Left colon (tissue), 2 donors: ENCODE measurements at regions not wholly inside any gene's neighbourhood (a gene's known extent, or its start where the extent isn't known, plus 50 kb on each side); places are given as distances from the start of the nearest gene placed in this dataset.

Experiments used
- ATAC-seq: fragments of 200-7000 bp; cut with Tn5 transposase; one replicate; pipeline ENCODE4 v1.9.1; 2020; ENCODE audit warnings: mild to moderate bottlenecking, moderate library complexity
- DNase-seq, 2 donors: peaks; one replicate each; pipeline ENCODE4 v3.0.0-alpha.2; 2020
- intact Hi-C, 2 donors: fragments of 100-400 bp; cut with DNase I in 1 of 2; cut with micrococcal nuclease in 1 of 2; formaldehyde crosslinking; loops; one replicate each; pipeline versions ENCODE4 v1.11.2 to v1.14.0; 2022; cut with DNase I, micrococcal nuclease
- donor health status: DM: no; HTN: no; CAD: no.
- donor health status: DM: yes; HTN: yes; CAD: no.

DNA sequence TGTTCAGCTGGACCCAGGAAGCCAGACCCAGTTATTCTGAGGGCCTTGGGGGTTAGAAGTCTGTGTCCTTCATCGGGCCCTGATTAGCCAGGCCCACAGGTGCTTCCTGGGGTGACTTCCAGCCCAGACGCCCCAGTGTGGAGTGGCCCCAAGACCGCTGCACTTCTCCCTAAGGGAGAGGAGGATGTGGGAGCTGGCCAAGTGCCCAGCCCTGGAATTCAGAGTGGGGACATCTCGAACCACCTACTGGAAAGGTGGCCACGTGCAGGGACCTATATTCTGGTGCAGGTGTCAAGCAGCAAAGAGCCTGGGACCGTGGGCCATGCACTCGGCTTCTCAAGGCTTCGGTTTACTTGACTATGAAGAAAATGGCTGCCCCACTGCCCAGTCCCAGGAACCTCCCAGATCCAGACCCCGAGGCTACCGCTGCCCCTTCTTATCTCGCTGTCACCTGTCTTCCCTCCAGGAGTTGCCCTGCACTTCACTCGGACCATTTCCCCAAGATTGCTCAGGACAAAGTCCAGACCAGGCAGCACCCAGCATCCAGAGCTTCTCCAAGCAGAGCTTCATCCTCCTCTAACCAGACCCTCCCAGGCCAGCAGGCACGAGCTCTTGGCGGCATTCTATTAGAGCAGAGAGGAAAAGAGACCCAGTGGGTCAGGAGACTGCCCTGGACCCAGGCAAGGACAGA is 142.8 kb upstream of the ID2 start:
- DNase-seq (peak in 1 of 2 donors; percentile 57), ATAC-seq (peak; percentile 66)
- intact Hi-C loops = no loop called here

DNA sequence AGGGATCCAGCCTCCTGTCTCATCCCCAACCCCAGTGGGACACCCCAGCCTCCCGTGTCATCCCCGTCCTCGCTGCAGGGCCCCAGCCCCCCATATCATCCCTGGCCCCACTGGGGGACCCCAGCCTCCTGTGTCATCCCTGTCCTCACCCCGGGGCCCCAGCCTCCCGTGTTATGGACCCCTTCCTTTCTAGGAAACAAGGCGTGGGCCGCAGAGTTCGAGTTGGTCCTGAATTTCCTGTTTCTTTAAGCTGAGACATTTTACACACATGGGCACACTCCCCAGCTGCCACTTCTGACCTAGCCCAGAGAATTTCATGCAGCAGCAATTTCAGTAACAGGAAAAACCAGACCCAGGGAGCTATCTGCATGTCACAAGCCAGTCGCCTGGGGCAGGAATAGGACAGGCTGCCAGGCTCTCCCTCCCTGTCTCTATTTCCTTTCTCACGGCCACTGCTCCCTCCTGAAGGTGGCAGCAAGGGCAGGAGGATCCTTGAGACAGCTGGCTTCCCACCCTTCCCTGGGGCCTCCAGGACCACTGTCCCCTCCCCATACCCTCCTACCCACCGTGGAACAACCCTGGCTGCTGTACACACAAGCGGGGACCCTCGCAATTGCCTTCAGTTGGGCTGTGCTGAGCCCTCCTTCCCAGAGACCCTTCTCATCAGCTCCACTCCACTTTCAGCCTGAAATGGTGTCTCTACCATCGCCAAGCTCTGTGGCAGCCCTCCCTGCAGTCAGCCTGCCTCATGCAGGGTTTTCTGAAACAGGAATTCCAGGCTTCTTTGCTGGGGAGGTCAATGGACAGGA is 141.9 kb upstream of the ID2 start:
- intact Hi-C loops = no loop called here
- ATAC-seq = peak; percentile 89
- DNase-seq = peak; percentile 62 to 83

DNA sequence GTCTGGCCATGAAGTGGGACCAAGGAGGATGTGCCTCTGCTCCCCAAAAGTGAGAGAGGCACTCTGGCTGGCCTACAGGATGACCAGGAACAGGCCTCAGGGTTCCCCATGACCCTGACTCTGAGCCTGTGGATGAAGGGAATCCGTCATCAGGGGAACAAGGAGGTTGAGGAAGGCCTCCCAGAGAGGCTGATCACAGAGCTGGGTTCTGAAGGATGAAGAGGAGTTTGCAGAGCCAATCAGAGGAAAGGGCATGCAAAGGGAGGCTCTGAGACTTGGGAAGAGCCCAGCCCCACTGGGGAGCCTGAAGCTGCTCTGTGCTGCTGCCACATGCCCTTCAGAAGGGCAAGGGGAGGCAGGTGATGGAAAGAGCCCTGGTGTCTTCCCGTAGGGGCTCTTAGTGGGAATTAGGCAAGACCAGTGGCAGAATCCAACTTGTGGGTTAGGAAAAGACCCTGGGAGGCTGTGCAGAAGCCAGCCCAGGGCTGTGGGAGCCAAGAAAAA is 141.3 kb upstream of the ID2 start:
- intact Hi-C loops = no loop called here
- DNase-seq = peak in 1 of 2 donors; percentile 21
- ATAC-seq = no peak

DNA sequence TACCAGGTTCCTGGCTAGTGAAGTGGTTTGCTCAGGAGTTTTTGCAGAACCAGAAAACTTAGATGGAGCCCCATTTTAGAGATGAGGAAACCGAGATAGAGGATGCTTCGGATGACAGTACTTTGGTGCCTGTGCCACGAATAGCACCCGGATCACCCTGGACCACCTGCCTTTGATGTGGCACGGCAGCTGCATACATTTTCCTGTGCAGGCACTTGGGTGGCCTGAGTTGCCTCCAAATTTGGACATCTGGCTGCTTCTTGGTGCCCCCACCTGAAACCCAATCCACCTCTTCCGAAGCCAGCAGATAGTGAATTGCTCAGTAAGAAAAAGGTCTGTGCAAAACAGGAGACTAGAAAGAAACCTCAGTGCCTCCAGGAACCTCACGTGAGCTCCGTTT is 140.6 kb upstream of the ID2 start:
- intact Hi-C loops = no loop called here
- DNase-seq = no peak
- ATAC-seq = no peak

DNA sequence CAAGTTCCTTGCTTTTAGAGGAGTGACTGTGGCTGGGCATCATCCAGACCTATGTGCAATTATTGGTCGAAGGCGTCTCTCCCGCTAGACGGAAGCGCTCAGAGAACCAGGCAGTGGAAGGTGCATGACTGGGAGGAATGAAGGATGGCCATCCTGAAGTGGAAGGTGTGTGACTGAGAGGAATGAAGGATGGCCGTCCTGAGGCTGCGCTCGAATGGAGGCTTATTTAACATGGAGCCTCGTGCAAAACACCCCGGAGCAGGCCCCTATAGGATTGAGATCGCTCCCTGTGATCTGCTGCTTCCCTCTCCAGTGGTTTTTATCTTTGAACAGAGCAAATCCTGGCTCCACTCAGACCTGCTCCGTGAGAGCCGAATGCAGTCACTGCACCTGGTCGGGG is 140.2 kb upstream of the ID2 start:
- intact Hi-C loops = no loop called here
- ATAC-seq (no peak), DNase-seq (peak in 1 of 2 donors; percentile 23)

DNA sequence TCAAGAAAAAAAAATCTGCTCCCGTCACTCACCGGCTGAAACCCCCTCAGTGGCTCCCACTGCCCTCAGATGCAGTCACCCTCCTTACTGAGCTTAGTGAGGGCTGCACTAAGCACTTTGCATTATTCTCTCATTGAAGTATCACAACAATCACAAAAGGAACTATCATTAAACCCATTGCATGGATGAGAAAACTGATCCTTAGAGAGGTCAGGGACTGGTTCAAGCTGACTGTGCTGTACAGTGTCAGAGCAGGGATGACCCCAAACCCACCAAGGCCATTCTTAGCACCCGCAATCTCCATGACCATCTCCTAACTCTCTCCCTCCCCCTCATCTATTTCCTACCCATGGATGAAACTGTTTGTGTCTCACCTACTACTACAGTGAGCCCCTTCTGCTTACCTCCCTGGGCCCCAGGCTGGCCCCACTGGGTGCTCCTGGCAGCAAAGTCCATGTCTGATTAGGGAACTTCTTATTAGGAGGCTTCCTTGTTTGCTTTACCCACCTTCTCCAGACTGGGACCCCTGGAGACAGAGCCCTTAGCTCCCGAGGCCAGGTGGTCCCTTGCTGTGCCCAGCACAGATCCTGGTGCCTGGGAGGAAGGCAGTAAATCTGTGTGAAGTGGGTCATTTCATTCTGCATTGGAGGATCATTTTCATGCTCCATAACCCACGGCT is 139.3 kb upstream of the ID2 start:
- no peak for ATAC-seq
- DNase-seq = no peak
- intact Hi-C loops = no loop called here

DNA sequence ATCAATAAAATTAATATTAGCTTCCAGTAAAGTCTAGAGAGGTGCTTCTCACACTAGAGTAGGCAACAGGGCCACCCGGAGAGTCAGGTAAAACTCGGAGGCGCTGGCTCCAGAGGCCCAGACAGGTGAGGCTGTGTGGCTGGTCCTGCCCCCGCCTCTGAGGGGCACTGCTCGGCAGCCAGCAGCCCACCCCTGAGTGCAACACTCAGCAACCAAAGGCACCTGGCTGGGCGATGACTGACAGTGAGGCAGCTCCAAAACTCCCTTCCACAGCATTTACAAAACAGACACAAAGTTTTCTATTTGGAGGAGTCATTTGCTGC is 138.8 kb upstream of the ID2 start:
- intact Hi-C loops = no loop called here
- DNase-seq (no peak), ATAC-seq (no peak)

DNA sequence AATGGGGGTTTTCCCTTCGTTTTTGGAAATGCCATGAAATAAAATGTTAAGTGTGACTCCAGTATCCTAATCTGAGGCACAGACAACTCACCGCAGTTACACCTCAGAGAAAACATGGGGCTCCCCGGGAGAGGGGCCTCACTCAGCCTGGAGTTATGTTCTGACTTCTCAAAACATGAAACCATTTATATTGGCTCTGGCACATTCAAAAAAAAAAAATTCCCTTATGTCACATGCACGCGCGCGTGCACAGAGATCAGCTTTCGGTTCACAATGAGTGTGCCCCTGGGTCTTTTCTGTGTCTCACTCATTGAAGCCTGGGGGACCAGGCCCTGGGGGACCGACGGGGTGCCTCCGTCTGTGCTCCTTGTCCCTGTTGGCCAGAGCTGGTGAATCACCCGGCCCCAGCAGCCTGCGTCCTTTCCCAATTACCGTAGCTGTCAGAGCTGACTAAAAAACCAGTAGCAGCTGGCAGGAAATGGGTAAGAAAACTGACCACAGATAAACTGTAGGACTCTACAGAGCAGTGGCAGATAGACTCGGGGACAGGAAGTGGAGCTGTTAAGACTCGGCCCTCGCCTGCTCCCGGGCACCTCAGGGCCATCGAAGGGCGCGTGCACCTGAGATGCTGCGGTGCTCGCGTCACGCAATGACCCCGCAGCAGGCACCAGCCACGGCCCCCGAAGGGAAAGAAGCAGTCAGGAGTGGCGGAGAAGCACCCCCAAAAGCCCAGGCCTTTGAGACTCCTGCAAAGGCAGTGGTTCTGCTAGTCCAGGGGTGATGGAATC is 138.3 kb upstream of the ID2 start:
- peak in 1 of 2 donors; percentile 57 for DNase-seq
- no peak for ATAC-seq
- intact Hi-C loops = no loop called here

DNA sequence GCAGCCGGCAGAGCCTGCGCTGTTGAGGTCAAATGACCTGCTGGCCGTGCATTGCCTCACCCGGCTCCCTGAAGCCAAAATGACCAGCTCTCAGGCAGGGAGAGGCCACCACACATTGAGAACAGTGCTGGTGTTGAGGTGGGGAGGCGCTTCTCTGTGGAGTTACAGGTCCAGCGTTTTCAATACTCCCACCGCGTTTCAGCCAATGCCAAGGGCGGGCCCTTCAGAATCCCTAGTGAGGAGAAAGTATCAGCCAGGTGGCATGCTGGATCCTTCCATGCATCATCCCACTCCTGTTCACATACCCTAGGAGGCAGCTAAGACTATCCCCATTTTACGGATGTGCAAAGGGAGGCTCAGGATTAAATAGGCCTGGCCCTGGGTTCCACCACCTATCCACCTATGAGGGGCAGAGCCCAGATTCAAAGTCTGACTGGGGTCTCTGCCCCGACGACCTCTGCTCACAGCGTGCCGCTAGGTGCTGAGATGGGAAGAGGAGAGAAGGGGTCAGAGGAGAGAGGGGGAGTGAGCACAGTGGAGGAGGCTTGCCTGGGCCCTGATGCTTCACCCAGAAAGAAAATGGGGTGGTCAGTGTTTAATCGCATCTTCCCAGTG is 137.6 kb upstream of the ID2 start:
- DNase-seq (no peak), ATAC-seq (no peak)
- intact Hi-C loops = no loop called here

DNA sequence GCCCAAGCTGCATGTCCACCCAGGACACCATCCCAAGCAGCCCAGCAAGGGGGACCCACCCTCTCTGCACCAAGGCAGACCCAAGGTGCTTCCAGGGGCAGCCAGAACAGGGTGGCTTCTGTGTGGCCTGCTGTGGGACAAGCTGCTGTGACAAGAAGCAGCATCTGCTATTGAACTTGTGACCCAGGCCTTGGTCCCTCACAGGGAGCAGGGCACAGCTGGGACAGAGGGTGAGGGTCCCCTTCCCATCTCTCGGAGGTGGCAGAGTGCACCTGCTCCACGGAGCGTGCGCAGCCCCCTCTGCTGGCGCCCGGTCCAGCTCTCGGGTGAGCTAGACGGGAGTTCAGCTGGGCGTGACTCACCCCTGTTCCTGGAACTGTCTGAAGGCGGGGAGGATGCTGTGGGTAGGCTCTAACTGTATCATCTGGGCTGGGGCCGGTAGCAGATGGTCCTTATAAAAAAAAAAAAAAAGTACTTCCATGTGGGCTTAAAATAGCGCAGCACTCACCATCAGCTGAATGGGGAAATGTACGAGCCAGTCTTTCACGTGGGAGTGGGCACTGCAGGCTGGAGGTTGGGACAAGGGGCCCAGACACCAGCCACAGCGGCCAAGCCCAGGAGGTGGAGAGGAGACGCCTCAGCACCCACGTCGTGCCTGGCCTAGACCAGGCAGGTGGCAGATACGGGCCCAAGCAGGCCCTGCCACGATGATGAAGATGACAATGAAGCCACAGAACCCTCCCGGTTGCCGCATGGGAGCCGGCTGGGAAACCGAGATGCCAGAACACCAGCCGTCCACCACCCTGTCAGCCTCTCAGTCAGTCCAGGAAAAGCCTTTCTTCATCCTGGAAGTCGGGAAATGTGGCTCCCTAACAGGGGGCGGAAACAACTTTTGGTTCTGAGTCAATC is 136.8 kb upstream of the ID2 start:
- DNase-seq (peak; percentile 70 to 82), ATAC-seq (peak; percentile 61)
- intact Hi-C loops = no loop called here

DNA sequence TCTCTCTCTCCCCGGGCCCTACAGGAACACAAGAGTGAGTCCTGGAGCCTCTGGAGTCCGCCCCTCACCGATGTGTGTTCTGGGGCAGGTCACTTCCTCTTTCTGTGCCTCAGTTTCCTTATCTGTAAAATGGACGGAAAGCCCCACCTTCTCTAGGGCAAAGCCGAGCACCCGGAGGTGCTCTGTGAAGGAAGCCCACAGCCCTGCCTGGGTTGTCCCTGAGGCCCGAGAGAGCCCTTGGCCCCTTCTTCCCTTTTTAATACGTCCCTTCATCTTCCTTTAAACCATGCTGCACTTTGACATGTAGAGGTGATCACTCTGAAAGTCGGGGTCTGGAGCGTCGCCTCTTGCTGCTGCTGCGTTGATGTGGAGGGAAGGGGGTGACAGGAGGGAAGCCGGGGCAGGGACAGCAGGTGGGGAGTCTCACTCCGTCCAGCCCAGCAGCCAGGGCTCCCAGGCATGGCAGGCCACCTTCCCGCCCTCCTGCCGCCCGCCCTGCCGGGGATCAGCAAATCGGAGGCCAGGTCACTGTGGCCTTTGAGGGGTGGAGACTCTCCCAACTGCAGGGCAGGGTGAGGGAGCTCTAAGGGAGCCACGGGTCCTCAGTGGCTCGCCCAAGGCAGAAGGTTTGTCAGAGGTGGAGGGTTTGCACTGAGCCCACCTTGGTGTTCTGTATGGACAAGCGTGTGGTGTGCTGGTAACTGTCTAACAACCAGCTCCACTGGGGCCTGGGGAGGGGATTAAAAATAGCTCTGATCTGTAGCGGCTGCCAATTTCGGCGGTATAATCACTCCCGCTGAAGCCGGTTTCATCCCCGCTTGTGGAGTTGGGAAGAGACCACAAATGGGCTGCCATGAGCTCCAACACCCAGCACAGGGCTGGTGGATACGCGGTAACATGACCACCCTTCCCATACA is 135.9 kb upstream of the ID2 start:
- ATAC-seq (no peak), DNase-seq (peak in 1 of 2 donors; percentile 19)
- intact Hi-C loops = no loop called here

DNA sequence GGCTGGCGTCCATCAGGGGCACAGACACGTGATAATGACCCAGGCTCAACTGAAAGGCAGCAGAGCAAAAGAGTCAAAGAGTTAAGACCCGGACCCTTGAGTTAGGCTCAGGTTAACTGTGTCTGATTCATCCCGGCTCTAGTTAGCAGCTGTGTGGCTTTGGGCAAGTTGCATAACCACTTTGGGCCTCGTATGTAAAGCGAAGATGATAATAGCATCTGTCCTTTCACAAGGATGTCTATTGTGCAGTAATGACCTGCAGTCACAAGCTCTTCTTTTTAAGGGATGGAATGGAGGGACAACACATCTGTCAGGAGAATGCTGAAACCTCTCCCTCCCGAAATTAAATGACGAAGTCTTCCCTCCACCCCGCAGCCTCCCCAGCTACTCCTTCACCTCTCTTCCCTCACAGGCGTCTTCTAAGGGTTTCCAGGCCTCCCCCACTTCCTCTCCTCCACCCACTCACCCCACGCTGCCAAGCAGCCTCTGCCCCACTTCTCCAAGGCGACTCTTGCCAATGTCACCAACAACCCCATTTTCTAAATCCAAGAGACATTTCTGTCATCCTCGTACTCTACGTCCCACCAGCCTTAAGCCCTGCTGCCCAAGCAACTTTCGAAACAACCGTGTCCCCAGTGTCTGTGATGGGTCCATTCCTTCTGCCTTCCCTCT is 135.1 kb upstream of the ID2 start:
- ATAC-seq = no peak

DNA sequence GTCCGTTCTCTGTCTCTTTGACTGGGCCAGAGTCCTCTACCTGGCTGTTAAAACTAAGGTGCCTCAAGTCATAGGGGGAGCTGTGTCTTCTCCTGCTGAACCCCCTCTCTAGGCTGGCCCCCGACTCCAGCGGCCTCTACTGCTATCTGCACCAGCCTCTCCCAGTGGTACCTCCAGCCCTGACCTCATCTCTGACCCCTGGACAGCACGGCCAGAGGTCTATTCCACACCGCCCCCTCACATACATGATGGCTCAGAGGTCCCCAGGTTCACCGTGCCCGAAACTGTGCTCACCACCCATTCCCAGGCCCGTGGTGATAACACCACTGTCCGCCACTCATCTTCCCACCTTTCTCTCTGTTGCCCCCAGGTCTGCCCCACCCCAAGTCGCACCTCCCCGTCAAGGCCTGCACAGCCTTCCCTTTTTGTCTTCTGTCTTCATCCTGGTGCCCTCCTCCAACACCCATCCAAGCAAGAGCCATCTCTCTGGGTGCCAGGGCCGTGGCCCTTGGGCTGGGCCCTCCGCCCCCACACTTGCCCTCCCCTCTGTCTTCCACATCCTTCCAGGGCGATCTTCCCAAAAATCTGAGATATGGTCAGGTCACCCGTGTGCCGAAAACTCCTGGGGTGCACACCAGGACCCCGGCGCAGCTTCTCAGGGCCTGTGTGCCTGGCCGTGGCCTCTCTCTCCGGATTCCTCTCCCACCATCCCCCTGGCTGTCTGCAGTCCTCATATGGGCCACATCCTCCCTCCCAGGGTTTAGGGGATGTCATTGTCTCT is 134.4 kb upstream of the ID2 start:
- DNase-seq = peak in 1 of 2 donors; percentile 15
- intact Hi-C loops = no loop called here
- ATAC-seq = no peak

More for the DNA sequence above, 135.1 kb upstream of the ID2 start:
- DNase-seq = peak in 1 of 2 donors; percentile 16
- intact Hi-C loops = no loop called here

DNA sequence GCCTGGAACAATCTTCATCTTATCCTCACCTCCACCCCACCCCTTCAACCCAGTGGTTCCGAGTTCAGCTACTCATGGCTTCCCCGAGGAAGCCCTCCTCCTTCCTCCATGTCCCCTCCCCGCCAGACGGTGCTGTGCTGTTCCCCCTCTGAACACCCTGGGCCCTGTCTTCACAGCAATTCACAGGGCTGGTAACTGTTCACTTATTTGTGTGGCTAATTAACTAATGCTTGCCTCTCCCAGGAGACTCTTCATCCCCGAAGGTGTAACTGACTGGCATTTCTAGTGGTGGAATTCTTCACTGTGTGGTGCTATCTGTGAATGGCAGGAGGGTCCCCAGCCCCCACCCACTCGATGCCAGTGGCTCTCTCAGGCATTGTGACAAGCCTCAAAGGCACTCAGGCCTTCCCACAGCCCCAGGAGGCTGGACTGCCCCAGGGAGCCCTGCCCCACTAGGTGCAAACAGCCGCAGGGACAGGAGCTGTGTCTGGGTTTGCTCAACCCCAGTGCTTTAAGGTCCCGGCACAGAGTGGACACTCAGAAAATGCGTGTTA is 133.7 kb upstream of the ID2 start:
- intact Hi-C loops = no loop called here
- DNase-seq = peak in 1 of 2 donors; percentile 19
- no peak for ATAC-seq

DNA sequence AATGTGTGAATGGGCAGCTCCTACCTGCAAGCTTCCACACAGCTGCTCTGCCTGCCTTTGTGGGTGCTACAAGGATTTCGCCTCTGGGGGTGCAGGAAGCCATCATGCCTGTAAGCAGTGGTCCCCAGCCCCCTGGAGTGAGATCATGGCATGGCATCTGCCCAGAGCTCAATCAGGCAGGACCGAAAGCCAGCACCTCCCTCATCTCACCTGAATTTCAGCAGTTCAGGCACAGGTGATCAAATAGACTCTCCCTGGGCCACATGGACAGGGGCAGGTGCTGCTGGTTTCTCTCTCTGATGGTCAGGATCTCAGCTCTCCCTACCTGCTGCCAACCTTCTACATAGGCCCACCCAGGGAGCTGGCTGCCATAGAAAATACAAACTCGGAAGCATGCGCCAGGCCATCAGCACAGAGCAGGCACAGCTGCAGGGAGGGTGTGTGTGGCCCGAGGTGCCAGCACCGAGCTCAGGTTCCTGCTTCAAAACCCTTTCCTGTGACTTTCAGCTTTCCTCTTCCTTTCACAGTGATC is 133.2 kb upstream of the ID2 start:
- DNase-seq (peak in 1 of 2 donors; percentile 13), ATAC-seq (no peak)
- intact Hi-C loops = no loop called here
